ENCODE measurements at regions not wholly inside any gene's neighbourhood (a gene's known extent, or its start where the extent isn't known, plus 50 kb on each side); places are given as distances from the start of the nearest gene placed in this dataset.

DNA sequence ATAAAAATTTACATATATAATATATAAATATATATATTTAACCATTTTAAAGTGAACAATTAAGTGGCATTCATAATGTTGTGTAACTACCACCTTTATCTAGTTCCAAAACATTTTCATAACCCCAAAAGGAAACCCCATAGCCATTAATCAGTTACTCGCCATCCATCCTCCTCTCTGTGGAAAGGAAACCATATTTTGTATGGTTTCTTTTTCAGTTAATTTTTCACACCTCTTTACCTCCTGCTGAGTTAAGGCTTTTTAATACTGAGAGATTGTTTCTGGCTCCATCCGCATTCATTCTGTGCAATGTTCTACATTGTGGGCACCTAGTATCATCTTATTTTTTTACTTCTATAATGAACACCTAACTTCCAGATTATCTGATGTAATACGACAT, 512.1 kb downstream of the LMO4 start:
- Histone ChIP-seq H3K36me3 (replicated peaks in 1 of 2; ENCODE audit: control insufficient read depth in 1 of 2, insufficient read depth in 2 of 2, low read length in 2 of 2) (no peaks in the 10 kb centered on the region), H3K9ac (ENCODE audit: insufficient read depth, low read length, poor library complexity, severe bottlenecking) (no peak overlapping the region), H3K27ac (ENCODE audit: low read depth in 1 of 2, low read length in 2 of 2) (no peak overlapping the region), H2AFZ (ENCODE audit: insufficient read depth, low read depth, low read length, poor library complexity, severe bottlenecking) (no peak overlapping the region), H3K4me2 (replicated peaks; ENCODE audit: extremely low read depth, low read length, poor library complexity, severe bottlenecking) (no peak overlapping the region), H3K27me3 (ENCODE audit: control insufficient read depth in 2 of 2, insufficient read depth in 2 of 2, low read length in 2 of 2) (no peaks in the 10 kb centered on the region), H4K20me1 (ENCODE audit: insufficient read depth, low read length) (no peaks in the 10 kb centered on the region), H3K4me1 (ENCODE audit: control insufficient read depth in 1 of 2, insufficient read depth in 2 of 2, low read length in 2 of 2) (no peaks in the 10 kb centered on the region), H3K4me3 (replicated peaks in 1 of 3; ENCODE audit: low read depth in 2 of 3, low read length in 3 of 3) (no peak overlapping the region), H3K79me2 (ENCODE audit: insufficient read depth, low read length) (no peaks in the 10 kb centered on the region), H3K9me3 (replicated peaks in 1 of 2; ENCODE audit: control insufficient read depth in 1 of 2, insufficient read depth in 1 of 2, low read length in 2 of 2) (no peaks in the 10 kb centered on the region)
- DNase-seq = no peak
- H3K27ac Mint-ChIP-seq = no peak overlapping the region
- H3K4me3 Mint-ChIP-seq = no peak overlapping the region
- no CpG with 5 or more reads among the region's 3 CpGs for WGBS (ENCODE audit: insufficient coverage)
- TF ChIP-seq, protein P1, sequence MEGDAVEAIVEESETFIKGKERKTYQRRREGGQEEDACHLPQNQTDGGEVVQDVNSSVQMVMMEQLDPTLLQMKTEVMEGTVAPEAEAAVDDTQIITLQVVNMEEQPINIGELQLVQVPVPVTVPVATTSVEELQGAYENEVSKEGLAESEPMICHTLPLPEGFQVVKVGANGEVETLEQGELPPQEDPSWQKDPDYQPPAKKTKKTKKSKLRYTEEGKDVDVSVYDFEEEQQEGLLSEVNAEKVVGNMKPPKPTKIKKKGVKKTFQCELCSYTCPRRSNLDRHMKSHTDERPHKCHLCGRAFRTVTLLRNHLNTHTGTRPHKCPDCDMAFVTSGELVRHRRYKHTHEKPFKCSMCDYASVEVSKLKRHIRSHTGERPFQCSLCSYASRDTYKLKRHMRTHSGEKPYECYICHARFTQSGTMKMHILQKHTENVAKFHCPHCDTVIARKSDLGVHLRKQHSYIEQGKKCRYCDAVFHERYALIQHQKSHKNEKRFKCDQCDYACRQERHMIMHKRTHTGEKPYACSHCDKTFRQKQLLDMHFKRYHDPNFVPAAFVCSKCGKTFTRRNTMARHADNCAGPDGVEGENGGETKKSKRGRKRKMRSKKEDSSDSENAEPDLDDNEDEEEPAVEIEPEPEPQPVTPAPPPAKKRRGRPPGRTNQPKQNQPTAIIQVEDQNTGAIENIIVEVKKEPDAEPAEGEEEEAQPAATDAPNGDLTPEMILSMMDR (IDR thresholded peaks at IDR 0.05) = no peak
- peaks cover 0 to 3% (median 2%) of the 10 kb centered on the region in 7 donors for H3K9me3 Mint-ChIP-seq
- no peaks in the 10 kb centered on the region for H3K36me3 Mint-ChIP-seq
- peaks cover 6% of the 10 kb centered on the region for H3K4me1 Mint-ChIP-seq
- intact Hi-C loops (cut with micrococcal nuclease) = no loop called here
- H3K27me3 Mint-ChIP-seq (ENCODE audit: low read depth in 3 of 3) = peaks cover 0 to 1% (median 0%) of the 10 kb centered on the region in 3 donors

DNA sequence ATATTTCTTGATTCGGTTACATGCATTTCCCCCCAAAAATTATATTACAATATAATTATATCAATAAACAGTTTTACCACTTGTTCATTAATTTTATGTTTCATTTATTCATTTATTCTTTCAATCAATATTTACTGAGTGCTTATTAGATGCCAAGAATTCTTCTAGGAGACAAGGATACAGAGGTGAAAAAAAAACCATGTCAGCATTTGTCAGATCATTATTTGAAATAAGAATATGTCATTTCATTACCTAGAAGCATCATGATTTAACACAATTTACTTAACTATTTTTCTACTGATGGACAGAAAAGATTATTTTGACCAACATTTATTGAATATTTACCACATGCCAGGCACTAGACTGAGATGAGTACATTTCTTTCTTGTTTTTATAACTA, 512.7 kb downstream of the LMO4 start:
- H2AFZ ChIP-seq (ENCODE audit: insufficient read depth, low read depth, low read length, poor library complexity, severe bottlenecking) = no peak overlapping the region
- no peak overlapping the region for H3K9ac ChIP-seq (ENCODE audit: insufficient read depth, low read length, poor library complexity, severe bottlenecking)
- H3K4me3 ChIP-seq (replicated peaks in 1 of 3; ENCODE audit: low read depth in 2 of 3, low read length in 3 of 3) = no peak overlapping the region
- intact Hi-C loops (cut with micrococcal nuclease) = no loop called here
- no peaks in the 10 kb centered on the region for H3K27me3 ChIP-seq (ENCODE audit: control insufficient read depth in 2 of 2, insufficient read depth in 2 of 2, low read length in 2 of 2)
- peaks cover 6% of the 10 kb centered on the region for H3K4me1 Mint-ChIP-seq
- no peaks in the 10 kb centered on the region for H3K79me2 ChIP-seq (ENCODE audit: insufficient read depth, low read length)
- no CpG with 5 or more reads among the region's 1 CpG for WGBS (ENCODE audit: insufficient coverage)
- no peak for DNase-seq
- H3K4me2 ChIP-seq (replicated peaks; ENCODE audit: extremely low read depth, low read length, poor library complexity, severe bottlenecking) = no peak overlapping the region
- H3K4me1 ChIP-seq (ENCODE audit: control insufficient read depth in 1 of 2, insufficient read depth in 2 of 2, low read length in 2 of 2) = no peaks in the 10 kb centered on the region
- no peak overlapping the region for H3K27ac ChIP-seq (ENCODE audit: low read depth in 1 of 2, low read length in 2 of 2)
- no peak overlapping the region for H3K27ac Mint-ChIP-seq
- H3K9me3 ChIP-seq (replicated peaks in 1 of 2; ENCODE audit: control insufficient read depth in 1 of 2, insufficient read depth in 1 of 2, low read length in 2 of 2) = no peaks in the 10 kb centered on the region
- no peak overlapping the region for H3K4me3 Mint-ChIP-seq
- TF ChIP-seq, protein P1 (IDR thresholded peaks at IDR 0.05) = no peak
- H3K9me3 Mint-ChIP-seq = peaks cover 0 to 3% (median 2%) of the 10 kb centered on the region in 7 donors
- H3K36me3 Mint-ChIP-seq = no peaks in the 10 kb centered on the region
- peaks cover 0 to 1% (median 0%) of the 10 kb centered on the region in 3 donors for H3K27me3 Mint-ChIP-seq (ENCODE audit: low read depth in 3 of 3)
- H3K36me3 ChIP-seq (replicated peaks in 1 of 2; ENCODE audit: control insufficient read depth in 1 of 2, insufficient read depth in 2 of 2, low read length in 2 of 2) = no peaks in the 10 kb centered on the region
- H4K20me1 ChIP-seq (ENCODE audit: insufficient read depth, low read length) = no peaks in the 10 kb centered on the region

Data from CD14-positive monocyte (primary cell).